T-cell (primary cell): ENCODE measurements at regions not wholly inside any gene's neighbourhood (a gene's known extent, or its start where the extent isn't known, plus 50 kb on each side); places are given as distances from the start of the nearest gene placed in this dataset.

ENCODE experiments used
- ATAC-seq, 4 experiments: fragments of 200-7000 bp in 3 of 4; fragments of 150-1000 bp in 1 of 4; cut with Tn5 transposase; replicated peaks in 1 of 4; 1 replicate in 3 of 4; 2 replicates in 1 of 4; pipeline ENCODE4 v1.10.0; 2021; ENCODE audit warnings: moderate library complexity in 3 of 4, mild to moderate bottlenecking in 2 of 4, moderate number of reproducible peaks in 1 of 4
- CTCF ChIA-PET, 2 donors: fragments of 300-600 bp; sonication (Branson Sonifier 250); formaldehyde crosslinking; loops; one replicate each; lab custom pipeline; 2022; ENCODE audit warnings: antibody characterized with exemption in 2 of 2; lab: Charles Lee
- POLR2A ChIA-PET, 2 donors: fragments of 300-600 bp; sonication (Branson Sonifier 250); formaldehyde crosslinking; loops; one replicate each; lab custom pipeline; 2022; ENCODE audit warnings: antibody characterized with exemption in 2 of 2; lab: Charles Lee
- DNase-seq, 35 experiments: peaks; one replicate each; pipeline versions ENCODE4 v3.0.0 to v3.0.0-alpha.2; 2013 to 2023
- H3K27ac ChIP-seq: one replicate; pipeline ENCODE4 v1.5.1; 2013; ENCODE audit warnings: low read length
- H3K27me3 ChIP-seq, 2 experiments: replicated peaks in 1 of 2; 1 replicate in 1 of 2; 2 replicates in 1 of 2; pipeline versions ENCODE4 v1.6.1 to v1.7.0; 2013; ENCODE audit warnings: low read length in 1 of 2, mixed read lengths in 1 of 2; ENCODE audit not compliant: control insufficient read depth in 2 of 2, insufficient read depth in 2 of 2; ENCODE audit errors: extremely low read depth in 1 of 2
- H3K36me3 ChIP-seq, 2 donors: 1 replicate in 1 of 2; 2 replicates in 1 of 2; pipeline versions ENCODE4 v1.6.1 to v1.7.0; 2013; ENCODE audit warnings: low read length in 1 of 2; ENCODE audit not compliant: control insufficient read depth in 2 of 2, insufficient read depth in 1 of 2; ENCODE audit errors: extremely low read depth in 1 of 2
- H3K4me1 ChIP-seq, 2 experiments: 1 replicate in 1 of 2; 2 replicates in 1 of 2; pipeline versions ENCODE4 v1.6.1 to v1.7.0; 2013; ENCODE audit warnings: low read length in 2 of 2, mixed read lengths in 1 of 2; ENCODE audit not compliant: insufficient read depth in 2 of 2, control insufficient read depth in 1 of 2; ENCODE audit errors: extremely low read depth in 1 of 2
- H3K4me3 ChIP-seq, 2 donors: 1 replicate in 1 of 2; 2 replicates in 1 of 2; pipeline versions ENCODE4 v1.5.1 to v1.7.0; 2013; ENCODE audit warnings: mild to moderate bottlenecking in 2 of 2, low read length in 1 of 2, moderate library complexity in 1 of 2; ENCODE audit not compliant: control insufficient read depth in 1 of 2; ENCODE audit errors: extremely low read depth in 1 of 2
- H3K9me3 ChIP-seq: 2 replicates; pipeline ENCODE4 v1.7.0; 2013
- H3K27ac Mint-ChIP-seq, 2 donors: one replicate each; pipeline ENCODE4 v1.8.0; 2020 to 2021; ENCODE audit warnings: mild to moderate bottlenecking in 2 of 2, mixed read lengths in 2 of 2
- H3K27me3 Mint-ChIP-seq, 2 donors: one replicate each; pipeline ENCODE4 v1.8.0; 2021 to 2022; ENCODE audit warnings: mixed read lengths in 2 of 2
- H3K36me3 Mint-ChIP-seq: one replicate; pipeline ENCODE4 v1.8.0; 2021; ENCODE audit warnings: mixed read lengths
- H3K4me1 Mint-ChIP-seq, 3 donors: one replicate each; pipeline ENCODE4 v1.8.0; 2020 to 2022; ENCODE audit warnings: mixed read lengths in 3 of 3, mild to moderate bottlenecking in 1 of 3
- H3K4me3 Mint-ChIP-seq, 3 donors: one replicate each; pipeline ENCODE4 v1.8.0; 2020 to 2022; ENCODE audit warnings: mild to moderate bottlenecking in 3 of 3, mixed read lengths in 3 of 3, moderate library complexity in 3 of 3
- H3K9me3 Mint-ChIP-seq, 3 donors: one replicate each; pipeline ENCODE4 v1.8.0; 2020 to 2022; ENCODE audit warnings: mixed read lengths in 3 of 3
- WGBS: methylation state at CpG from one replicate; pipeline ENCODE4 v1.1.5; 2013; ENCODE audit warnings: missing lambda C conversion rate; ENCODE audit not compliant: insufficient coverage; 5-methylcytosine and 5-hydroxymethylcytosine counted together

- Mint-ChIP-seq H3K4me1 (no peaks in the 10 kb centered on the region), H3K4me3 (no peak overlapping the region), H3K27me3 (peaks cover 22 to 24% of the 10 kb centered on the region in 2 donors), H3K9me3 (peaks cover 0 to 10% (median 0%) of the 10 kb centered on the region in 3 donors), H3K27ac (no peak overlapping the region), H3K36me3 (no peaks in the 10 kb centered on the region)
- DNase-seq (no peak), ATAC-seq (no peak)
- Histone ChIP-seq H3K4me1 (no peaks in the 10 kb centered on the region), H3K9me3 (no peaks in the 10 kb centered on the region), H3K36me3 (no peaks in the 10 kb centered on the region), H3K27me3 (peaks cover 2 to 28% of the 10 kb centered on the region in 2 experiments), H3K27ac (no peak overlapping the region), H3K4me3 (no peak overlapping the region)
- ChIA-PET POLR2A (no interaction called here), CTCF (no interaction called here)
- WGBS, result 0% methylated on average over 1 of the region's 1 CpG
These were observed 112.0 kb downstream of the RBFOX3 start for GRCh38 chr17:79498854-79499253.

DNA sequence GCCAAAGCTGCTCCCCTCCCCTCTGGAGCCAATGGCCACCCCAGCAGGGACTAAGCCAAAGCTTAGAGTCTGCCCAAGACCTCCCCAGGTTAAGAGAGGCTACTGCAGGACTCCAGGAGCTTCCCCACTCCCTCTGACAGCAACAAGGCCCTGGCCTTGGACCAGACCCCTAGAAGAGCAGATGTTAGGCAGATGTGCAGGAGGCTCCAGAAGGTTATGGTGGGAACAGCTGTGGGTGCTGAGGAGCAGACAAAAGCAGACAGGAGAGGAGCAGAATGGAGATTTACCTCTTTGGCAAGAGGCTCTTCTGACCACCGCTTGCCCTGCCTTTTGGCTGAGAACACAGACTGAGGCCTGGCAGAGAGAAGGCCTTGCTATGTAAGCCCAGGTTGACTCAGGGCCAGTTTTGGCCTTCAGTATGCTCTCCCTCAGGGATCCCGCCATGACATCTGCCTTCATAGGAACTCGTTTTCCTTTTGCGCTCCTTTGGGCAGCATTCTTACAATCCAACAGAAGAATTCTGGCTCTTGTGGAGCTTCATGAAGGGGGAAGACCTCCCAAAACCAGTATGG, 113.0 kb downstream of the RBFOX3 start:
- no peak for ATAC-seq
- Histone ChIP-seq H3K27ac (no peak overlapping the region), H3K27me3 (peaks cover 0 to 29% of the 10 kb centered on the region in 2 experiments), H3K4me1 (no peaks in the 10 kb centered on the region), H3K9me3 (no peaks in the 10 kb centered on the region), H3K36me3 (no peaks in the 10 kb centered on the region), H3K4me3 (no peak overlapping the region)
- DNase-seq, result no peak
- Mint-ChIP-seq H3K4me3 (no peak overlapping the region), H3K9me3 (peaks cover 0 to 10% (median 4%) of the 10 kb centered on the region in 3 donors), H3K27ac (no peak overlapping the region), H3K27me3 (peaks cover 18 to 21% of the 10 kb centered on the region in 2 donors), H3K36me3 (no peaks in the 10 kb centered on the region), H3K4me1 (no peaks in the 10 kb centered on the region)
- CTCF ChIA-PET, result no interaction called here
- WGBS, result 100% methylated on average over 1 of the region's 4 CpGs
- POLR2A ChIA-PET, result no interaction called here

DNA sequence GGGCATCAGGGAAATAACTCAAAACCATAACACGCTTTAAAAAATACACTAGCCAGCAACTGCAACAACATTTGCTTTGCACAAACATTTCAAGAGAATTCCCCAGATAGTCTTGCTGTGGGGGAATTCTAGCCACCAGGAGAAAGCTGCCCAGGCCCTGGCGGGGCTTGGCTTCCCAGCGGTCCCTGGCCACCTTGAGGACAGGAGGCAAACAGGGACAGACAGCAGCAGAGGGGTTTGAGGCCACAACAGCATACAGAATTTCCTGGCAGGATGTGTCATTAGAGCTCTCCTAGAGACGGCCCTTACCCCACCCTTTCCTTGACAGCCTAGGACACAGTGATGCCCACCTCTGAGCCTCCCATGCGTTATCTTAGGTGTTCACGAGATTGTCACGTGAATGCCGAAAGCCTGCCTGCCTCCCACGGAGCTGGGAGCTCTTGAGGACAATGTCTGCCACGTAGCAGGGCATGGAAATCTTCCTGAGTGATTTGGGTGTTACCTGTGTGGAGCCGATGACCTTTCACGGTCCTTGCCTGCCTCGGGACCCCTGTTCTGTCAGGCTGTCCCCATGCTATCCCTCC, 114.3 kb downstream of the RBFOX3 start:
- peaks cover 0 to 29% of the 10 kb centered on the region in 2 experiments for H3K27me3 ChIP-seq
- ChIA-PET POLR2A (no interaction called here), CTCF (no interaction called here)
- ATAC-seq (no peak), DNase-seq (no peak)
- H3K27ac Mint-ChIP-seq, result no peak overlapping the region
- no peaks in the 10 kb centered on the region for H3K4me1 ChIP-seq
- no peaks in the 10 kb centered on the region for H3K36me3 ChIP-seq
- H3K9me3 ChIP-seq, result no peaks in the 10 kb centered on the region
- no peak overlapping the region for H3K27ac ChIP-seq
- no peaks in the 10 kb centered on the region for H3K4me1 Mint-ChIP-seq
- no peaks in the 10 kb centered on the region for H3K36me3 Mint-ChIP-seq
- H3K4me3 ChIP-seq, result no peak overlapping the region
- peaks cover 0 to 15% (median 9%) of the 10 kb centered on the region in 3 donors for H3K9me3 Mint-ChIP-seq
- WGBS, result 86% methylated on average over 10 of the region's 13 CpGs
- peaks cover 15 to 20% of the 10 kb centered on the region in 2 donors for H3K27me3 Mint-ChIP-seq
- H3K4me3 Mint-ChIP-seq, result no peak overlapping the region

DNA sequence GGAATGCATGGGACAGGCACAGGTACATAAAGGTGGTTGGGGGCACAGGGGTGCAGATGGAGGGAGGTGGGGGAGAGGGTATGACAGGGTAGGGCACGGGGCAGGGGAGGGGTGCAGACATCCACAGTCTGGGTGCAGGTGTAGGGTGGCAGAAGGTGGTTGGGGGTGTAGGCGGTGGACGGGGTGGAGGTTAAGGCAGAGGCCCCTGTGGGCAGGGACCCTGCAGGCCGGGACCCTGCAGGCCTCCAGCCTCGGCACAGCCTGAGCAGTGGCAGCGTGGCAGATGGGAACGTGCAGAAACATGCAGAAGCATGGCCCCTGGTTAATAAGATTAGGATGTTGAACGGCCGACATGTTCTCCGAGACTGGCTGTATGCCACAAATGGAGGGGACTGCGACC, 115.2 kb downstream of the RBFOX3 start:
- POLR2A ChIA-PET, result no interaction called here

GRCh38 chr17:79491006-79491405, 119.8 kb downstream of the RBFOX3 start:
- Mint-ChIP-seq H3K4me3 (no peak overlapping the region), H3K27me3 (peaks cover 24 to 39% of the 10 kb centered on the region in 2 donors), H3K4me1 (no peaks in the 10 kb centered on the region), H3K9me3 (peaks cover 0 to 9% (median 5%) of the 10 kb centered on the region in 3 donors), H3K36me3 (no peaks in the 10 kb centered on the region), H3K27ac (no peak overlapping the region)
- no peaks in the 10 kb centered on the region for H3K4me1 ChIP-seq
- H3K9me3 ChIP-seq, result no peaks in the 10 kb centered on the region
- no peak overlapping the region for H3K4me3 ChIP-seq
- no peak overlapping the region for H3K27ac ChIP-seq
- peaks cover 2 to 41% of the 10 kb centered on the region in 2 experiments for H3K27me3 ChIP-seq
- ATAC-seq (no peak), DNase-seq (no peak)
- ChIA-PET POLR2A (no interaction called here), CTCF (no interaction called here)
- H3K36me3 ChIP-seq, result no peaks in the 10 kb centered on the region
- WGBS, result no CpG with 5 or more reads among the region's 3 CpGs

More for the DNA sequence above, 115.2 kb downstream of the RBFOX3 start:
- Histone ChIP-seq H3K27me3 (peaks cover under 1 to 21% of the 10 kb centered on the region in 2 experiments), H3K36me3 (no peaks in the 10 kb centered on the region), H3K4me1 (no peaks in the 10 kb centered on the region), H3K27ac (no peak overlapping the region), H3K9me3 (no peaks in the 10 kb centered on the region), H3K4me3 (no peak overlapping the region)
- 78% methylated on average over 11 of the region's 11 CpGs for WGBS
- DNase-seq (no peak), ATAC-seq (no peak)
- no peak overlapping the region for H3K27ac Mint-ChIP-seq
- CTCF ChIA-PET, result no interaction called here
- H3K9me3 Mint-ChIP-seq, result peaks cover 0 to 15% (median 9%) of the 10 kb centered on the region in 3 donors
- H3K27me3 Mint-ChIP-seq, result peaks cover 18 to 23% of the 10 kb centered on the region in 2 donors
- no peak overlapping the region for H3K4me3 Mint-ChIP-seq
- H3K36me3 Mint-ChIP-seq, result no peaks in the 10 kb centered on the region
- H3K4me1 Mint-ChIP-seq, result no peaks in the 10 kb centered on the region

DNA sequence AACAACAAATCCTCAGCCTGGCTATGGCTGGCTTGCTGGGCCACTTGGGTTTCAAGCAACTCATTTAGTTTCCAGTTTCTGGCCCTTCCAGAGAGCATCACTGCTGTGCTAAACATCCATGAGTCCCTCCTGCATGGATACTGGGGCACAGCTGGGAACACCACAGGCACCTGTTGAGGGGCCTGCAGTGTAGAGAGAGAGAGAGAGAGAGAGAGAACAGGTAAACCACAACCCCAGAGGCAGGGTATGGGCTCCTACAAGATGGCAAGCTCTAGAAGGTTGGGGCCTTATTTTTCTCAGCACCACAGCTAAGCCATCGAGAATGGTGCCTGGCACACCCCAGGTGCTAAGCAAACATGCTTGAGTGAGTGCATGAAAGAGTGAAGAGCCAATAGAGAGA, 120.3 kb downstream of the RBFOX3 start:
- H3K4me3 Mint-ChIP-seq, result no peak overlapping the region
- H3K9me3 Mint-ChIP-seq, result peaks cover 0 to 9% (median 5%) of the 10 kb centered on the region in 3 donors
- H3K27me3 Mint-ChIP-seq, result peaks cover 24 to 43% of the 10 kb centered on the region in 2 donors
- no peaks in the 10 kb centered on the region for H3K36me3 Mint-ChIP-seq
- no peak overlapping the region for H3K4me3 ChIP-seq
- ChIA-PET CTCF (no interaction called here), POLR2A (no interaction called here)
- peaks cover 2 to 45% of the 10 kb centered on the region in 2 experiments for H3K27me3 ChIP-seq
- WGBS, result 40% methylated on average over 1 of the region's 1 CpG
- no peaks in the 10 kb centered on the region for H3K4me1 Mint-ChIP-seq
- DNase-seq, result no peak
- H3K36me3 ChIP-seq, result no peaks in the 10 kb centered on the region
- no peak overlapping the region for H3K27ac Mint-ChIP-seq
- no peak for ATAC-seq
- no peaks in the 10 kb centered on the region for H3K4me1 ChIP-seq
- no peak overlapping the region for H3K27ac ChIP-seq
- H3K9me3 ChIP-seq, result no peaks in the 10 kb centered on the region
